ENCODE measurements at regions not wholly inside any gene's neighbourhood (a gene's known extent, or its start where the extent isn't known, plus 50 kb on each side); places are given as distances from the start of the nearest gene placed in this dataset.

DNA sequence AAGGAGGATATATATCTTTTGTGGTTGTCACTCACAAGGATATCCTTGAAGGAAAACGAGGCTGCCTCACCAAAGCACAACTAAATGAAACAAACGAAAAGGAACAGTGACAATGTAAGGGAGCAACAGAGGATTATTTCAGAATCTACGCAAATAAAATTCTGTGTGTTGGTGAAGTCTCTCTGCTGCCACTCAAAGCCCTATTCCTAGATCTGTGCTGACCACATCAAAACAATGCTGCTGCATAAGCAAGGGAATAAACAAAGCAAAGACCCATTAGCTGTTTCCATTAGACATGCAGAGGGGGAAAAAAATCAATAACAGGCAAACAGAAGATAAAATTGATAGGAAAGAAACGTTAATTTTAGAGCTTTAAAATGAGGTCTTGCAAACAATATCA, 204.4 kb downstream of the MZT1 start:
- TF ChIP-seq, protein P1, sequence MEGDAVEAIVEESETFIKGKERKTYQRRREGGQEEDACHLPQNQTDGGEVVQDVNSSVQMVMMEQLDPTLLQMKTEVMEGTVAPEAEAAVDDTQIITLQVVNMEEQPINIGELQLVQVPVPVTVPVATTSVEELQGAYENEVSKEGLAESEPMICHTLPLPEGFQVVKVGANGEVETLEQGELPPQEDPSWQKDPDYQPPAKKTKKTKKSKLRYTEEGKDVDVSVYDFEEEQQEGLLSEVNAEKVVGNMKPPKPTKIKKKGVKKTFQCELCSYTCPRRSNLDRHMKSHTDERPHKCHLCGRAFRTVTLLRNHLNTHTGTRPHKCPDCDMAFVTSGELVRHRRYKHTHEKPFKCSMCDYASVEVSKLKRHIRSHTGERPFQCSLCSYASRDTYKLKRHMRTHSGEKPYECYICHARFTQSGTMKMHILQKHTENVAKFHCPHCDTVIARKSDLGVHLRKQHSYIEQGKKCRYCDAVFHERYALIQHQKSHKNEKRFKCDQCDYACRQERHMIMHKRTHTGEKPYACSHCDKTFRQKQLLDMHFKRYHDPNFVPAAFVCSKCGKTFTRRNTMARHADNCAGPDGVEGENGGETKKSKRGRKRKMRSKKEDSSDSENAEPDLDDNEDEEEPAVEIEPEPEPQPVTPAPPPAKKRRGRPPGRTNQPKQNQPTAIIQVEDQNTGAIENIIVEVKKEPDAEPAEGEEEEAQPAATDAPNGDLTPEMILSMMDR (IDR thresholded peaks at IDR 0.05): no peak
- no peak for TF ChIP-seq POLR2A (IDR thresholded peaks at IDR 0.05)

All from ovary (tissue), 3 donors.